GM21723 (cell line): ENCODE measurements at regions not wholly inside any gene's neighbourhood (a gene's known extent, or its start where the extent isn't known, plus 50 kb on each side); places are given as distances from the start of the nearest gene placed in this dataset.
"Not testable (repeated sequence)": the region's sequence is repeated elsewhere in the genome, so short reads cannot be mapped to it uniquely, and the experiment has no call there.

Experiments used
- ATAC-seq: cut with Tn5 transposase; IDR thresholded peaks from one replicate; pipeline ENCODE4 v1.9.1; 2021; ENCODE audit warnings: mild to moderate bottlenecking, moderate library complexity; ENCODE audit not compliant: unreplicated experiment

GRCh38 chr10:25076506-25077177 lies 60.2 kb downstream of the THNSL1 start:
- ATAC-seq = no peak

- no peak for ATAC-seq
Measured at GRCh38 chr10:25078658-25079431, 62.4 kb downstream of the THNSL1 start.

GRCh38 chr10:25080880-25081581 lies 64.6 kb downstream of the THNSL1 start:
- ATAC-seq = peak; percentile 91

- ATAC-seq = no peak
Measured at GRCh38 chr10:25082276-25083204, 66.1 kb downstream of the THNSL1 start.

- no peak for ATAC-seq
Measured at GRCh38 chr10:25083546-25084111, 67.2 kb downstream of the THNSL1 start.

- no peak for ATAC-seq
Measured at GRCh38 chr10:25084447-25084846, 68.0 kb downstream of the THNSL1 start.

- no peak for ATAC-seq
Measured at GRCh38 chr10:25094590-25094989, 78.2 kb downstream of the THNSL1 start.

GRCh38 chr10:25097669-25098411 lies 77.0 kb upstream of the GPR158 start:
- no peak for ATAC-seq

- ATAC-seq = no peak
Measured at GRCh38 chr10:25100141-25100540, 74.7 kb upstream of the GPR158 start.

- ATAC-seq = no peak
Measured at GRCh38 chr10:25101461-25102146, 73.2 kb upstream of the GPR158 start.

GRCh38 chr10:25102147-25102822 lies 72.5 kb upstream of the GPR158 start:
- no peak for ATAC-seq

GRCh38 chr10:25103703-25104102 lies 71.1 kb upstream of the GPR158 start:
- ATAC-seq = no peak

GRCh38 chr10:25104441-25104840 lies 70.4 kb upstream of the GPR158 start:
- ATAC-seq = no peak

- no peak for ATAC-seq
Measured at GRCh38 chr10:25105262-25105661, 69.5 kb upstream of the GPR158 start.

GRCh38 chr10:25105743-25106260 lies 69.0 kb upstream of the GPR158 start:
- no peak for ATAC-seq

- ATAC-seq = no peak
Measured at GRCh38 chr10:25107756-25108155, 67.0 kb upstream of the GPR158 start.

GRCh38 chr10:25109896-25110295 lies 64.9 kb upstream of the GPR158 start:
- ATAC-seq = not testable (repeated sequence)

GRCh38 chr10:25112016-25112415 lies 62.8 kb upstream of the GPR158 start:
- ATAC-seq = no peak
